H1 (cell line): ENCODE measurements at regions not wholly inside any gene's neighbourhood (a gene's known extent, or its start where the extent isn't known, plus 50 kb on each side); places are given as distances from the start of the nearest gene placed in this dataset.

Experiments used
- CTCF ChIA-PET: fragments of 300-600 bp; sonication (Branson Sonifier 250); formaldehyde crosslinking; loops from one replicate; lab custom pipeline; 2021; ENCODE audit not compliant: partially characterized antibody; lab: Charles Lee
- POLR2A ChIA-PET: fragments of 300-600 bp; sonication (Branson Sonifier 250); formaldehyde crosslinking; loops from one replicate; lab custom pipeline; 2021; ENCODE audit warnings: inconsistent platforms; ENCODE audit not compliant: partially characterized antibody; lab: Charles Lee
- DNase-seq, 2 experiments: peaks; one replicate each; pipeline versions ENCODE4 v3.0.0 to v3.0.0-alpha.2; 2010 to 2022; ENCODE audit warnings: low spot score in 2 of 2, low read depth in 1 of 2, mixed read lengths in 1 of 2
- FAIRE-seq: peaks from 2 replicates; lab custom pipeline; 2011; peaks lifted over from hg19 to GRCh38; lab: Jason Lieb, UNC
- H2AFZ ChIP-seq: 2 replicates; pipeline ENCODE4 v1.8.1; 2012; ENCODE audit warnings: low read length, inconsistent platforms
- H2AK5ac ChIP-seq: 2 replicates; pipeline ENCODE4 v1.6.1; 2013; ENCODE audit warnings: low read depth, low read length
- H2BK120ac ChIP-seq: replicated peaks from 2 replicates; pipeline ENCODE3; 2013; ENCODE audit warnings: low read depth, low read length, inconsistent platforms
- H2BK12ac ChIP-seq: 2 replicates; pipeline ENCODE4 v1.6.1; 2013; ENCODE audit warnings: low read depth, low read length
- H2BK15ac ChIP-seq: 2 replicates; pipeline ENCODE4 v1.6.1; 2013; ENCODE audit warnings: low read length
- H2BK20ac ChIP-seq: 2 replicates; pipeline ENCODE4 v1.6.1; 2013; ENCODE audit warnings: low read length
- H2BK5ac ChIP-seq: 2 replicates; pipeline ENCODE4 v1.6.1; 2013; ENCODE audit warnings: low read depth, low read length
- H3K14ac ChIP-seq: 2 replicates; pipeline ENCODE4 v1.6.1; 2013; ENCODE audit warnings: inconsistent platforms; ENCODE audit not compliant: insufficient read length
- H3K18ac ChIP-seq: 2 replicates; pipeline ENCODE4 v1.6.1; 2013; ENCODE audit warnings: low read length; ENCODE audit errors: extremely low read depth
- H3K23ac ChIP-seq: 2 replicates; pipeline ENCODE4 v1.6.1; 2013; ENCODE audit warnings: inconsistent platforms; ENCODE audit not compliant: insufficient read length
- H3K23me2 ChIP-seq: 2 replicates; pipeline ENCODE4 v1.6.1; 2013; ENCODE audit warnings: low read depth, low read length
- H3K27ac ChIP-seq: 2 replicates; pipeline ENCODE4 v1.6.1; 2011; ENCODE audit warnings: low read depth, low read length, inconsistent platforms
- H3K27me3 ChIP-seq, 4 experiments: replicated peaks in 1 of 4; 1 replicate in 1 of 4; 2 replicates in 3 of 4; pipeline versions ENCODE4 v1.6.1 to v1.8.1; 2011 to 2013; ENCODE audit warnings: low read length in 3 of 4, mild to moderate bottlenecking in 3 of 4, inconsistent platforms in 2 of 4, mixed read lengths in 2 of 4, moderate library complexity in 1 of 4; ENCODE audit not compliant: control insufficient read depth in 3 of 4, insufficient read depth in 3 of 4; ENCODE audit errors: extremely low read depth in 1 of 4
- H3K36me3 ChIP-seq, 4 experiments: 2 replicates each; pipeline versions ENCODE4 v1.6.1 to v1.8.1; 2011 to 2013; ENCODE audit warnings: mild to moderate bottlenecking in 4 of 4, low read length in 3 of 4, moderate library complexity in 2 of 4, control low read depth in 1 of 4, inconsistent platforms in 1 of 4; ENCODE audit not compliant: insufficient read depth in 4 of 4, control insufficient read depth in 2 of 4
- H3K4ac ChIP-seq: replicated peaks from 2 replicates; pipeline ENCODE3; 2013; ENCODE audit warnings: low read length, low read depth, mixed read lengths, inconsistent platforms; ENCODE audit not compliant: insufficient read length
- H3K4me1 ChIP-seq, 4 experiments: replicated peaks in 1 of 4; 1 replicate in 1 of 4; 2 replicates in 3 of 4; pipeline versions ENCODE4 v1.6.1 to v1.8.1; 2011 to 2013; ENCODE audit warnings: low read length in 3 of 4, inconsistent platforms in 2 of 4, mixed read lengths in 1 of 4; ENCODE audit not compliant: insufficient read depth in 4 of 4, control insufficient read depth in 3 of 4
- H3K4me2 ChIP-seq, 2 experiments: 2 replicates each; pipeline versions ENCODE4 v1.6.1 to v1.8.1; 2011 to 2013; ENCODE audit warnings: low read depth in 2 of 2, low read length in 2 of 2, control low read depth in 1 of 2, inconsistent platforms in 1 of 2, mild to moderate bottlenecking in 1 of 2; ENCODE audit not compliant: insufficient read depth in 1 of 2
- H3K4me3 ChIP-seq, 4 experiments: fragments of 200-600, 300-600 bp in 1 of 4; sonication (generic), shearing (Covaris generic), sonication (Bioruptor Twin) in 1 of 4; 2 replicates each; pipeline versions ENCODE4 v1.5.1 to v1.8.1; 2011 to 2016; ENCODE audit warnings: low read length in 4 of 4, low read depth in 3 of 4, control low read depth in 2 of 4, inconsistent platforms in 2 of 4, mild to moderate bottlenecking in 2 of 4, mixed read lengths in 1 of 4, moderate library complexity in 1 of 4; ENCODE audit not compliant: insufficient read depth in 2 of 4; ENCODE audit errors: extremely low read depth in 1 of 4
- H3K56ac ChIP-seq: replicated peaks from 2 replicates; pipeline ENCODE3; 2013; ENCODE audit warnings: low read depth, mild to moderate bottlenecking, mixed read lengths, low read length, inconsistent platforms; ENCODE audit not compliant: insufficient read length
- H3K79me1 ChIP-seq: 2 replicates; pipeline ENCODE4 v1.6.1; 2013; ENCODE audit warnings: low read depth, low read length, control low read depth
- H3K79me2 ChIP-seq, 2 experiments: 2 replicates each; pipeline versions ENCODE4 v1.6.1 to v1.8.1; 2012 to 2013; ENCODE audit warnings: low read length in 2 of 2, mild to moderate bottlenecking in 2 of 2, inconsistent platforms in 1 of 2; ENCODE audit not compliant: insufficient read depth in 2 of 2, control insufficient read depth in 1 of 2
- H3K9ac ChIP-seq, 4 experiments: replicated peaks in 1 of 4; 1 replicate in 1 of 4; 2 replicates in 3 of 4; pipeline versions ENCODE4 v1.6.1 to v1.8.1; 2011 to 2013; ENCODE audit warnings: low read depth in 3 of 4, low read length in 3 of 4, control low read depth in 2 of 4, mild to moderate bottlenecking in 2 of 4, moderate library complexity in 2 of 4, inconsistent platforms in 1 of 4; ENCODE audit errors: extremely low read depth in 1 of 4
- H3K9me3 ChIP-seq, 2 experiments: 2 replicates each; pipeline versions ENCODE4 v1.6.1 to v1.8.1; 2012 to 2013; ENCODE audit warnings: mild to moderate bottlenecking in 2 of 2, moderate library complexity in 2 of 2, control low read depth in 1 of 2, inconsistent platforms in 1 of 2, low read depth in 1 of 2, low read length in 1 of 2, mixed read lengths in 1 of 2; ENCODE audit not compliant: insufficient read depth in 2 of 2
- H4K20me1 ChIP-seq, 2 experiments: replicated peaks in 1 of 2; 2 replicates each; pipeline versions ENCODE3 to v1.8.1; 2011 to 2013; ENCODE audit warnings: inconsistent platforms in 2 of 2, low read length in 2 of 2, mild to moderate bottlenecking in 1 of 2; ENCODE audit not compliant: insufficient read depth in 2 of 2, control insufficient read depth in 1 of 2
- H4K5ac ChIP-seq: 2 replicates; pipeline ENCODE4 v1.6.1; 2013; ENCODE audit warnings: low read length, low read depth, mixed read lengths, inconsistent platforms; ENCODE audit not compliant: insufficient read length
- H4K8ac ChIP-seq: 2 replicates; pipeline ENCODE4 v1.8.0; 2013; ENCODE audit warnings: mild to moderate bottlenecking, moderate library complexity, low read length, inconsistent platforms; ENCODE audit not compliant: insufficient read depth; ENCODE audit errors: extremely low read depth
- H4K91ac ChIP-seq: replicated peaks from 2 replicates; pipeline ENCODE3; 2013; ENCODE audit warnings: low read length, mixed read lengths, inconsistent platforms; ENCODE audit not compliant: insufficient read length
- ATF3 ChIP-seq: IDR thresholded peaks from 2 replicates; pipeline ENCODE4 v1.6.1; 2011; ENCODE audit warnings: low read depth, mild to moderate bottlenecking, low read length; ENCODE audit not compliant: insufficient read depth
- BCL11A ChIP-seq, 2 experiments: IDR thresholded peaks; one replicate each; pipeline ENCODE4 v1.6.1; 2011; ENCODE audit warnings: low read depth in 2 of 2, low read length in 2 of 2, mild to moderate bottlenecking in 2 of 2
- CHD2 ChIP-seq: IDR thresholded peaks from 2 replicates; pipeline ENCODE4 v1.6.1; 2012; ENCODE audit warnings: low read length, improper control_type of control experiment
- EP300 ChIP-seq, 2 experiments: IDR thresholded peaks; 1 replicate in 1 of 2; 2 replicates in 1 of 2; pipeline ENCODE4 v1.6.1; 2011 to 2012; ENCODE audit warnings: low read depth in 2 of 2, low read length in 2 of 2, mild to moderate bottlenecking in 2 of 2, borderline replicate concordance in 1 of 2, inconsistent platforms in 1 of 2, moderate library complexity in 1 of 2
- POLR2AphosphoS5 ChIP-seq: IDR thresholded peaks from 2 replicates; pipeline ENCODE4 v1.6.1; 2011; ENCODE audit warnings: low read depth, low read length
- RAD21 ChIP-seq, 2 experiments: IDR thresholded peaks in 1 of 2; conservative IDR thresholded peaks in 1 of 2; 2 replicates each; pipeline ENCODE4 v1.6.1; 2011; ENCODE audit warnings: low read depth in 2 of 2, low read length in 2 of 2, improper control_type of control experiment in 1 of 2, inconsistent platforms in 1 of 2, mild to moderate bottlenecking in 1 of 2, moderate library complexity in 1 of 2
- SAP30 ChIP-seq: fragments of 300-600 bp; sonication (generic); IDR thresholded peaks from 2 replicates; pipeline ENCODE4 v1.7.1; 2012; ENCODE audit warnings: low read length, moderate library complexity, mild to moderate bottlenecking, inconsistent platforms; ENCODE audit not compliant: insufficient read depth, insufficient replicate concordance
- SP4 ChIP-seq: IDR thresholded peaks from 2 replicates; pipeline ENCODE4 v1.6.1; 2012; ENCODE audit warnings: low read length, inconsistent platforms
- TBP ChIP-seq: IDR thresholded peaks from 2 replicates; pipeline ENCODE4 v1.6.1; 2011; ENCODE audit warnings: low read depth, low read length, improper control_type of control experiment
- WGBS, 2 experiments: shearing (Covaris generic) in 1 of 2; methylation state at CpG; one replicate each; pipeline versions ENCODE4 v1.1.6 to v1.1.7; 2013 to 2015; ENCODE audit warnings: low lambda C conversion rate in 2 of 2, mixed read lengths in 2 of 2, inconsistent platforms in 1 of 2, low coverage in 1 of 2, missing lambda C conversion rate in 1 of 2; ENCODE audit not compliant: insufficient replicate concordance in 2 of 2, insufficient coverage in 1 of 2, insufficient read length in 1 of 2; ENCODE audit errors: extremely low coverage in 1 of 2, missing lambda C conversion rate in 1 of 2; 5-methylcytosine and 5-hydroxymethylcytosine counted together

GRCh38 chr2:51212374-51212773 is 180.4 kb upstream of the NRXN1 start:
- ChIA-PET POLR2A (no interaction called here), CTCF (interaction anchor here (0.7 to 1.7 kb wide), 3 partner anchors 18 to 557 kb away, joined by 3 to 4 read pairs (median 3); no protein-coding TSS in a partner anchor)
- 87% methylated on average over 1 of the region's 1 CpG; no CpG with 5 or more reads in 1 of the 2 experiments for WGBS, 2 experiments
- Histone ChIP-seq H3K14ac (no peak overlapping the region), H2BK5ac (no peak overlapping the region), H3K4me2 (no peak overlapping the region), H2BK20ac (no peak overlapping the region), H3K9ac (no peak overlapping the region), H3K18ac (no peak overlapping the region), H3K9me3 (no peaks in the 10 kb centered on the region), H3K23me2 (no peaks in the 10 kb centered on the region), H4K20me1 (no peaks in the 10 kb centered on the region), H3K56ac (no peak overlapping the region), H2AK5ac (no peak overlapping the region), H3K23ac (no peak overlapping the region), H3K79me1 (no peaks in the 10 kb centered on the region), H3K4ac (no peak overlapping the region), H3K4me3 (no peak overlapping the region), H4K91ac (no peak overlapping the region), H2BK12ac (no peak overlapping the region), H2BK15ac (no peak overlapping the region), H3K4me1 (no peaks in the 10 kb centered on the region), H3K27ac (no peak overlapping the region), H2AFZ (no peak overlapping the region), H2BK120ac (no peak overlapping the region), H4K8ac (no peak overlapping the region), H4K5ac (no peak overlapping the region), H3K36me3 (no peaks in the 10 kb centered on the region), H3K79me2 (no peaks in the 10 kb centered on the region), H3K27me3 (no peaks in the 10 kb centered on the region)
- no peak for DNase-seq
- no peak for FAIRE-seq
- TF ChIP-seq EP300 (IDR thresholded peaks at IDR 0.05; ENCODE audit: borderline replicate concordance in 1 of 2, low read depth in 2 of 2, low read length in 2 of 2) (no peak), TBP (no peak), BCL11A (IDR thresholded peaks at IDR 0.05; ENCODE audit: low read depth in 2 of 2, low read length in 2 of 2) (no peak), ATF3 (no peak), RAD21 (IDR thresholded peaks at IDR 0.05 in 1 of 2, conservative IDR thresholded peaks at IDR 0.05 in 1 of 2; ENCODE audit: low read depth in 2 of 2, low read length in 2 of 2) (no peak), CHD2 (no peak), POLR2AphosphoS5 (no peak), SP4 (no peak), SAP30 (no peak)
